ENCODE measurements at regions not wholly inside any gene's neighbourhood (a gene's known extent, or its start where the extent isn't known, plus 50 kb on each side); places are given as distances from the start of the nearest gene placed in this dataset.
"Not testable (repeated sequence)": the region's sequence is repeated elsewhere in the genome, so short reads cannot be mapped to it uniquely, and the experiment has no call there.

GRCh38 chr2:180872781-180873180 lies 107.6 kb upstream of the UBE2E3 start:
- TF ChIP-seq, protein P1, sequence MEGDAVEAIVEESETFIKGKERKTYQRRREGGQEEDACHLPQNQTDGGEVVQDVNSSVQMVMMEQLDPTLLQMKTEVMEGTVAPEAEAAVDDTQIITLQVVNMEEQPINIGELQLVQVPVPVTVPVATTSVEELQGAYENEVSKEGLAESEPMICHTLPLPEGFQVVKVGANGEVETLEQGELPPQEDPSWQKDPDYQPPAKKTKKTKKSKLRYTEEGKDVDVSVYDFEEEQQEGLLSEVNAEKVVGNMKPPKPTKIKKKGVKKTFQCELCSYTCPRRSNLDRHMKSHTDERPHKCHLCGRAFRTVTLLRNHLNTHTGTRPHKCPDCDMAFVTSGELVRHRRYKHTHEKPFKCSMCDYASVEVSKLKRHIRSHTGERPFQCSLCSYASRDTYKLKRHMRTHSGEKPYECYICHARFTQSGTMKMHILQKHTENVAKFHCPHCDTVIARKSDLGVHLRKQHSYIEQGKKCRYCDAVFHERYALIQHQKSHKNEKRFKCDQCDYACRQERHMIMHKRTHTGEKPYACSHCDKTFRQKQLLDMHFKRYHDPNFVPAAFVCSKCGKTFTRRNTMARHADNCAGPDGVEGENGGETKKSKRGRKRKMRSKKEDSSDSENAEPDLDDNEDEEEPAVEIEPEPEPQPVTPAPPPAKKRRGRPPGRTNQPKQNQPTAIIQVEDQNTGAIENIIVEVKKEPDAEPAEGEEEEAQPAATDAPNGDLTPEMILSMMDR (IDR thresholded peaks at IDR 0.05), result not testable (repeated sequence)
- not testable (repeated sequence) for TF ChIP-seq POLR2A, POLR2AphosphoS5 (IDR thresholded peaks at IDR 0.05)
